Mammary epithelial cell (primary cell): ENCODE measurements at regions not wholly inside any gene's neighbourhood (a gene's known extent, or its start where the extent isn't known, plus 50 kb on each side); places are given as distances from the start of the nearest gene placed in this dataset.

Experiments
- EZH2 ChIP-seq: IDR thresholded peaks from 2 replicates; pipeline ENCODE4 v1.6.1; 2012; ENCODE audit warnings: low read length, inconsistent platforms, borderline replicate concordance
- TF ChIP-seq, protein P1 (sequence below), 2 donors: IDR thresholded peaks in 1 of 2; conservative IDR thresholded peaks in 1 of 2; 2 replicates each; pipeline ENCODE4 v1.5.1; 2011 to 2012; ENCODE audit warnings: inconsistent platforms in 2 of 2, low read length in 2 of 2, mild to moderate bottlenecking in 2 of 2, control low read depth in 1 of 2, low read depth in 1 of 2; ENCODE audit not compliant: insufficient read depth in 1 of 2; ENCODE audit errors: extremely low read depth in 1 of 2

DNA sequence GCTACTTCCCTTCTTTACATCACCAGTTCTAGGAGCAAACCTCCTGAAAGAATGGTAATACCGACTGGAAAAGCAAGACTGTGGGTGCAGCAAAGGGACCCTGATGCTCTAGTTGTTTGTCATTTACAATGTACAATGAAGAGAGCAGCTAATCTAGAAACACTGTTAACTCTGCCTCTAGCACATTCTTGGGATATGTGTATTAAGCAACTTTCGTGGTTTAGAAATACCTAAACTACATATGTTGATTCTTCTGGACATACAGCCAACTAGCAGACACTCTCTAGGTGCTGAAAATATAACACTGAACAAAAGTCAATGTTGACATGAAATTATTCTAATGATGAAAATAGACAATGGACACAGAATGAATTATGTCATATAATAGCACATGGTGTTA, 440.3 kb upstream of the MC4R start:
- TF ChIP-seq, protein P1, sequence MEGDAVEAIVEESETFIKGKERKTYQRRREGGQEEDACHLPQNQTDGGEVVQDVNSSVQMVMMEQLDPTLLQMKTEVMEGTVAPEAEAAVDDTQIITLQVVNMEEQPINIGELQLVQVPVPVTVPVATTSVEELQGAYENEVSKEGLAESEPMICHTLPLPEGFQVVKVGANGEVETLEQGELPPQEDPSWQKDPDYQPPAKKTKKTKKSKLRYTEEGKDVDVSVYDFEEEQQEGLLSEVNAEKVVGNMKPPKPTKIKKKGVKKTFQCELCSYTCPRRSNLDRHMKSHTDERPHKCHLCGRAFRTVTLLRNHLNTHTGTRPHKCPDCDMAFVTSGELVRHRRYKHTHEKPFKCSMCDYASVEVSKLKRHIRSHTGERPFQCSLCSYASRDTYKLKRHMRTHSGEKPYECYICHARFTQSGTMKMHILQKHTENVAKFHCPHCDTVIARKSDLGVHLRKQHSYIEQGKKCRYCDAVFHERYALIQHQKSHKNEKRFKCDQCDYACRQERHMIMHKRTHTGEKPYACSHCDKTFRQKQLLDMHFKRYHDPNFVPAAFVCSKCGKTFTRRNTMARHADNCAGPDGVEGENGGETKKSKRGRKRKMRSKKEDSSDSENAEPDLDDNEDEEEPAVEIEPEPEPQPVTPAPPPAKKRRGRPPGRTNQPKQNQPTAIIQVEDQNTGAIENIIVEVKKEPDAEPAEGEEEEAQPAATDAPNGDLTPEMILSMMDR (conservative IDR thresholded peaks at IDR 0.05 in 1 of 2, IDR thresholded peaks at IDR 0.05 in 1 of 2; ENCODE audit: extremely low read depth in 1 of 2, insufficient read depth in 1 of 2, low read depth in 1 of 2, low read length in 2 of 2), result no peak
- TF ChIP-seq EZH2, result no peak
